Peyer's patch (tissue), 4 donors: ENCODE measurements at regions not wholly inside any gene's neighbourhood (a gene's known extent, or its start where the extent isn't known, plus 50 kb on each side); places are given as distances from the start of the nearest gene placed in this dataset.

Experiments
- CTCF ChIP-seq, 6 experiments: fragments of 450-650 bp in 4 of 6; fragments of 200-600 bp in 2 of 6; sonication (generic) in 1 of 6; IDR thresholded peaks; one replicate each; pipeline ENCODE4 v1.5.1; 2017 to 2019; ENCODE audit warnings: antibody characterized with exemption in 6 of 6, mild to moderate bottlenecking in 3 of 6, moderate library complexity in 1 of 6
- POLR2A ChIP-seq, 2 donors: fragments of 450-650 bp; IDR thresholded peaks; one replicate each; pipeline ENCODE4 v1.5.1; 2017; ENCODE audit warnings: antibody characterized with exemption in 2 of 2, mild to moderate bottlenecking in 2 of 2, moderate library complexity in 2 of 2

DNA sequence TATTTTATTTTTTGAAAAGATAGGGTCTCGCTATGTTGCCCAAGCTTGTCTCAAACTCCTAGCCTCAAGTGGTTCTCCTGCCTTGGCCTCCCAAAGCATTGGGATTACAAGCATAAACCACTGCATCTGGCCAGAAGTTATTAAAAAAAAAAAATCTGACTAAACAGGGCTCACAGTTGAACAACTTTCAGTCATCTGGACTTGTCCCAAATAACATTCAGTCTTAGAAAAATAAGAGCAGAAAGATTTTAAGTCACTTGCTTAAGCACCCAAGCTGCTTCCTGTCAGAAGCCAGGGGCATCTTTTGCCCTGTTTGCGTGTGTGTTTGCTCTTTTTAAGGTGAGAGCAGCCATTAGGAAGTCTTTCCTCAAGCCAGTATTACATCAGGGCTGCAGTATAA, 286.8 kb downstream of the LMO4 start:
- TF ChIP-seq CTCF (IDR thresholded peaks at IDR 0.05) = no peak
- TF ChIP-seq POLR2A (IDR thresholded peaks at IDR 0.05) = no peak
